A549 (cell line): ENCODE measurements at regions not wholly inside any gene's neighbourhood (a gene's known extent, or its start where the extent isn't known, plus 50 kb on each side); places are given as distances from the start of the nearest gene placed in this dataset.
A peak's percentile ranks its signal among the peaks of the same experiment; 100 is the strongest.

ENCODE experiments used
- ATAC-seq, 2 experiments: fragments of 200-7000 bp in 1 of 2; fragments of >200 bp in 1 of 2; cut with Nextera tagmentation in 1 of 2; cut with Tn5 transposase in 1 of 2; 3 replicates each; pipeline versions ENCODE4 v1.8.0 to v1.9.1; 2018 to 2020; ENCODE audit warnings: mild to moderate bottlenecking in 1 of 2, moderate library complexity in 1 of 2
- CTCF ChIA-PET: fragments of 300-600 bp; sonication (Branson Sonifier 250); formaldehyde crosslinking; extraction: SDS; loops from one replicate; lab custom pipeline; 2021; ENCODE audit warnings: antibody characterized with exemption, inconsistent platforms; lab: Yijun Ruan, JAX
- POLR2A ChIA-PET: fragments of 350-600 bp; formaldehyde crosslinking; extraction: SDS; loops from one replicate; lab custom pipeline; 2021; ENCODE audit warnings: antibody characterized with exemption, inconsistent platforms; lab: Yijun Ruan, JAX
- DNase-seq, 2 experiments: peaks; one replicate each; pipeline versions ENCODE4 v3.0.0 to v3.0.0-alpha.2; 2011 to 2016; ENCODE audit warnings: low read depth in 1 of 2, low spot score in 1 of 2
- FAIRE-seq: peaks from 2 replicates; lab custom pipeline; 2011; peaks lifted over from hg19 to GRCh38; lab: Jason Lieb, UNC
- H3K27ac ChIP-seq, 2 experiments: fragments of >200 bp; sonication (Bioruptor Twin); formaldehyde crosslinking; 3 replicates each; pipeline ENCODE4 v1.5.1; 2016 to 2017
- H3K4me1 ChIP-seq: fragments of >200 bp; sonication (Bioruptor Twin); formaldehyde crosslinking; 3 replicates; pipeline ENCODE4 v1.6.1; 2016
- H3K4me2 ChIP-seq: fragments of >200 bp; sonication (Bioruptor Twin); formaldehyde crosslinking; 3 replicates; pipeline ENCODE4 v1.6.1; 2016
- H3K4me3 ChIP-seq: fragments of >200 bp; sonication (Bioruptor Twin); formaldehyde crosslinking; 3 replicates; pipeline ENCODE4 v1.5.1; 2016
- H3K9me3 ChIP-seq: fragments of >200 bp; sonication (Bioruptor Twin); formaldehyde crosslinking; 3 replicates; pipeline ENCODE4 v1.6.1; 2016
- EP300 ChIP-seq, 2 experiments: fragments of >200 bp; sonication (Bioruptor Twin); formaldehyde crosslinking; IDR thresholded peaks; 2 replicates in 1 of 2; 3 replicates in 1 of 2; pipeline ENCODE4 v1.6.1; 2016 to 2017
- FOSB ChIP-seq: fragments of 250-450 bp; sonication (Bioruptor Pico); IDR thresholded peaks from 2 replicates; pipeline ENCODE4 v1.5.0; 2020; ENCODE audit warnings: mild to moderate bottlenecking, moderate library complexity
- HDAC2 ChIP-seq: fragments of 200-600 bp; sonication (generic); IDR thresholded peaks from 2 replicates; pipeline ENCODE4 v1.6.1; 2016
- HEYL ChIP-seq: fragments of 250-450 bp; sonication (Bioruptor Pico); IDR thresholded peaks from 2 replicates; pipeline ENCODE4 v1.8.0; 2021; ENCODE audit warnings: mild to moderate bottlenecking, moderate library complexity
- HOXB13 ChIP-seq: fragments of 250-450 bp; sonication (Bioruptor Pico); IDR thresholded peaks from 2 replicates; pipeline ENCODE4 v1.5.0; 2020; ENCODE audit warnings: low read depth, mild to moderate bottlenecking, moderate library complexity
- KDM5A ChIP-seq: fragments of 200-600 bp; sonication (generic); IDR thresholded peaks from 2 replicates; pipeline ENCODE4 v1.6.1; 2016; ENCODE audit warnings: antibody characterized with exemption, mild to moderate bottlenecking
- MAZ ChIP-seq: fragments of 150-350 bp; IDR thresholded peaks from 2 replicates; pipeline ENCODE4 v1.6.1; 2014; ENCODE audit warnings: antibody characterized with exemption, low read depth, low read length, borderline replicate concordance
- MYC ChIP-seq: IDR thresholded peaks from 2 replicates; pipeline ENCODE4 v1.6.1; 2012; ENCODE audit warnings: mild to moderate bottlenecking, inconsistent platforms, low read length, improper control_type of control experiment, borderline replicate concordance
- NR3C1 ChIP-seq: fragments of >200 bp; sonication (Bioruptor Twin); formaldehyde crosslinking; IDR thresholded peaks from 3 replicates; pipeline ENCODE4 v1.6.1; 2017
- POLR2AphosphoS2 ChIP-seq: conservative IDR thresholded peaks from 2 replicates; pipeline ENCODE4 v1.6.1; 2012; ENCODE audit warnings: low read length, improper control_type of control experiment, inconsistent platforms
- SMC3 ChIP-seq: fragments of >200 bp; sonication (Bioruptor Twin); formaldehyde crosslinking; IDR thresholded peaks from 3 replicates; pipeline ENCODE4 v1.6.1; 2018; ENCODE audit warnings: inconsistent platforms
- SREBF2 ChIP-seq: fragments of 450-650 bp; IDR thresholded peaks from 2 replicates; pipeline ENCODE4 v1.6.1; 2014; ENCODE audit warnings: mild to moderate bottlenecking, moderate library complexity
- TP53 ChIP-seq: fragments of 250-450 bp; sonication (Bioruptor Pico); IDR thresholded peaks from 2 replicates; pipeline ENCODE4 v1.5.0; 2021; ENCODE audit warnings: mild to moderate bottlenecking, moderate library complexity
- ZC3H11A ChIP-seq: fragments of 450-650 bp; IDR thresholded peaks from 2 replicates; pipeline ENCODE4 v1.6.1; 2014; ENCODE audit warnings: antibody characterized with exemption, mild to moderate bottlenecking
- ZFP36 ChIP-seq: fragments of 450-650 bp; IDR thresholded peaks from 2 replicates; pipeline ENCODE4 v1.6.1; 2014; ENCODE audit warnings: borderline replicate concordance; ENCODE audit not compliant: partially characterized antibody
- ZNF302 ChIP-seq: fragments of 250-450 bp; sonication (Bioruptor Pico); IDR thresholded peaks from 2 replicates; pipeline ENCODE4 v1.9.0; 2021; ENCODE audit warnings: inconsistent platforms, mild to moderate bottlenecking, moderate library complexity
- ZSCAN20 ChIP-seq: fragments of 250-450 bp; sonication (Bioruptor Pico); IDR thresholded peaks from 2 replicates; pipeline ENCODE4 v1.8.0; 2022; ENCODE audit warnings: mild to moderate bottlenecking, moderate library complexity
- WGBS: methylation state at CpG from one replicate; pipeline ENCODE4 v1.1.6; 2017; ENCODE audit errors: missing lambda C conversion rate; 5-methylcytosine and 5-hydroxymethylcytosine counted together
- TF ChIP-seq, protein P1 (sequence below): fragments of 150-350 bp; IDR thresholded peaks from 2 replicates; pipeline ENCODE4 v1.6.1; 2014; ENCODE audit warnings: low read depth, mild to moderate bottlenecking, low read length
- TF ChIP-seq, protein P2 (sequence below): IDR thresholded peaks from 2 replicates; pipeline ENCODE4 v1.6.1; 2012

DNA sequence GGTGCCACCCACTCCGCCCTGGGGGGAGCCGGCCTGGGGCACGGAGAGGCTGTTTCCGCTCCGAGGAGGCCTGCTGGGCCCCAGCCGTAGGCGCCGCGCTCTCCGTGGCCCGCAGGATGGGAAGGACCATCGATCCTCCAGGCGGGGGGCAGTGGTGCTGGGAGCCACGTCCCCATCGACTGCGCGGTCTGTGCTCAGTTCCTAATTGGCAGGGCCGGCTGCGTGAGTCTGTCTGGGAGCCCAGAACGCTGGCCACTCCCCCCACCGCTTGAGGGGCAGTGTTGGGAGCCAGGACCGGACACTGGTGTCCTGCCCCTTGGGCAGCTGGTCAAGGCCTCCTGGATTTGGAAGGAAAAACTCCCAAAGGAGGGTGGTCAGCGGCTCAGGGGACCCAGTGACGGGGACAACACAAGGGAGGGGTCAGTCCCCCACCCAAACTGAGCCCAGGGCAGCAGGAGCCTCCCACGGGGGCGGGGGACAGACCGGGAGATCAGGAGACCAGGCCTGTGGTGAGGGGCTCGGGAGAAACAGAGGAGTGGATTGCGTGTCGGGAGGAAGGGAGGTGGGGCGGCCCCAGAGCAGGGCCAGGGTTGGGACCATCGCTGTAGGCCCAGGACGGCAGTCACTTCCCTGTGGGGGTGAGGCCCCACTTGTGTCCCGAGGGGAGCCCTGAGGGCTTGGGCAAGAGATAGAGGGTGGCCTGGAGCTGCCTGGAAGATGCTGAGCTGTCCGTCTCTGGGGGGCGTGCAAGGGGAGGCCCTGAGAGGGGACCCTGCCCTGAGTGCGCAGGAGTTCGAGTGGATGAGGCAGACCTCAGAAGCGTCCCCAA, 89.0 kb downstream of the UNCX start:
- H3K27ac ChIP-seq, result no peak overlapping the region
- no peak overlapping the region for H3K4me2 ChIP-seq
- H3K9me3 ChIP-seq, result no peaks in the 10 kb centered on the region
- FAIRE-seq, result no peak
- ChIA-PET POLR2A (no interaction called here), CTCF (no interaction called here)
- peak in 1 of 2 experiments; percentile 21; a peak in 3 of 6 replicates for ATAC-seq
- no peaks in the 10 kb centered on the region for H3K4me1 ChIP-seq
- TF ChIP-seq, protein P1, sequence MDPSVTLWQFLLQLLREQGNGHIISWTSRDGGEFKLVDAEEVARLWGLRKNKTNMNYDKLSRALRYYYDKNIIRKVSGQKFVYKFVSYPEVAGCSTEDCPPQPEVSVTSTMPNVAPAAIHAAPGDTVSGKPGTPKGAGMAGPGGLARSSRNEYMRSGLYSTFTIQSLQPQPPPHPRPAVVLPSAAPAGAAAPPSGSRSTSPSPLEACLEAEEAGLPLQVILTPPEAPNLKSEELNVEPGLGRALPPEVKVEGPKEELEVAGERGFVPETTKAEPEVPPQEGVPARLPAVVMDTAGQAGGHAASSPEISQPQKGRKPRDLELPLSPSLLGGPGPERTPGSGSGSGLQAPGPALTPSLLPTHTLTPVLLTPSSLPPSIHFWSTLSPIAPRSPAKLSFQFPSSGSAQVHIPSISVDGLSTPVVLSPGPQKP, result no peak
- TF ChIP-seq ZNF302 (CRISPR knock-in tag) (no peak), HEYL (CRISPR knock-in tag) (no peak), ZC3H11A (no peak), TP53 (CRISPR knock-in tag) (no peak), ZFP36 (no peak), KDM5A (no peak), SREBF2 (no peak), FOSB (CRISPR knock-in tag) (no peak), HDAC2 (no peak), SMC3 (no peak), EP300 (IDR thresholded peaks at IDR 0.05) (no peak), MAZ (no peak), HOXB13 (CRISPR knock-in tag) (no peak), POLR2AphosphoS2 (no peak)
- TF ChIP-seq, protein P2, sequence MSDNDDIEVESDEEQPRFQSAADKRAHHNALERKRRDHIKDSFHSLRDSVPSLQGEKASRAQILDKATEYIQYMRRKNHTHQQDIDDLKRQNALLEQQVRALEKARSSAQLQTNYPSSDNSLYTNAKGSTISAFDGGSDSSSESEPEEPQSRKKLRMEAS, result no peak
- no peak for DNase-seq
- no peak overlapping the region for H3K4me3 ChIP-seq
- WGBS, result 61% methylated on average over 19 of the region's 39 CpGs

DNA sequence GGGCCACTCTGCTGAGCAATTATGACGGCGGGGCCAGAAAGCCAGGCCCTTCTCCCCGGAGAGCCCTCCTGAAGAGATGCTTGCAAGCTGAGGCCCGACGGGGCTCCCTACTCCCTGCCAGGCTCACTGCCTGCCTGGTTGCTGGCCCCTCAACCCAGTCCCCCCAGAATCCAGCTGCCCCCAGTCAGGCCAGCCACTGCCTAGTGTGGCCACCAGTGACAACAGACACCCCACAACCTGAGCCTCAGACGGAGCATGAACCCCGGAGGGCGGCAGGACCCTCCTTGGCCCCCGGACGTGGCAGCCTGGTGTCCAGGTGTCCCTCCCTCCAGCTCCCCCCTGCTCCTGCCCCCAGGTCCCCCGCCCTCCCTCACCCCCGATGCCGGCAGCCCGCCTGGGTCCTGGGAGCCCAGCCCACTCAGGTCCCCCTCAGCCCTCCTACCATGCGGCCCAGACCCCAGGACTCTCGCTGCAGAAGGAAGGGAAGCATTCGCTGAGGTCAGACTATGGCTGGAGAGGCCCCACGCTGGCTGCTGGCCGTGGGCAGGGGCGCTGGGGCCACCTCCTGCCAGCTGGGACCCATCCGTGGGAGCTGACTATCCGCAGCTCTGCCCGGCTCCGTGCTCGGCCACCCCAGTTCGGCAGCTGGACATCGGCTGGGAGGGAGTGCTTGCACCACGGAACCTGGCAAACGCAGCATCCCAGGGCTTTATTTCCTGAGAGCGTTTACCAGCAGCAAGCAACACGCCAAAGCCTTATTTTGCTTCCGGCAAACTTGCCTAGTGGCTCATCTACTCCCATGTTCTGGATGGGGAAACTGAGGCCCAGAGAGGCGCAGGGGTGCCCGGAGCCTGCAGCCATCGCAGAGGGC, 89.8 kb downstream of the UNCX start:
- CTCF ChIA-PET, result no interaction called here
- no peak overlapping the region for H3K4me3 ChIP-seq
- WGBS, result 53% methylated on average over 10 of the region's 35 CpGs
- DNase-seq (no peak), FAIRE-seq (no peak)
- no peaks in the 10 kb centered on the region for H3K4me1 ChIP-seq
- H3K9me3 ChIP-seq, result no peaks in the 10 kb centered on the region
- POLR2A ChIA-PET, result no interaction called here
- H3K27ac ChIP-seq, result no peak overlapping the region
- H3K4me2 ChIP-seq, result no peak overlapping the region
- TF ChIP-seq ZSCAN20 (CRISPR knock-in tag), result no peak
- no peak for TF ChIP-seq NR3C1
- no peak for TF ChIP-seq HEYL (CRISPR knock-in tag)
- TF ChIP-seq, all 56 proteins: peak for 0
- peak; percentile 15 to 19; a peak in 3 of 6 replicates for ATAC-seq

DNA sequence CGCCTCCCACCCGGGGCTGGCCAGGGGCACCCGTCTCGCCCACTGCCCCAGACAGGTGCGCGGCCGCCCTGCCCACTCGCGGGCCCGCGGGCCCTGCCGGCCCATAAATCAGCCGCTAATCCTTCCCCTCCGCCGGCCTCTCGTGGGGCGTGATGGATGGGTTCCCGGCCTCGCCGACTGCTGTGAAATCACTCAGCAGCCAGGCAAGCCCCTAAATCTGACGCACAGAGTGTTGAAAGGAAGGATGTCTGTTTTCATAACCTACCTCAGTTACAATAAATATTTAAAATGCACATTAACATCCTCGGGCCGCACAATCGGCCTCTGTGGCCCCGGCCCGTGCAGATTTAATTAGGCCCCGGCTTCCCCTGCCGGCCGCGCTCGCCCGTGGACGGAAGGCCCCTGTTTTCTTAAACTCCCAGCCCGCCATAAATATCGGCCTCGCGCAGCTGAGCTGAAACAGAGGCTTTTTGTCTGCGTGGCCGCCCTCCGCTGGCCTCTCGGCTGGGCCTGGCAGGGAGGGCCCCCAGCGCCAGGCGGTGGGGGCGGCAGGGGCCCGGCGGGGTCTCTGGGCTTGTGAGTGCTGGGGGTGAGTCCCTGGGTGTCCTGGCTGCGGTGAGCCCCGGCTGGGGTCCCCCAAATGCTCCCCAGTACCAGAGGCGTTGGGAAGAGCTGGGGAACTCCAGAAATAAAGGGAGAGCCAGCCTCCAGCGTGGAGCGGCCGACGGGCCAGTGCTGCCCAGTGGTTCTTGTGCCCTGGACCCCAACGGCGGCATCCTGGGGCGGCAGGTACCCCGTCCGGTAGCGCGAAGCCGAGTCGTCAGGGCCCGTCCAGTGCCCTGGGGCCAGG, 90.7 kb downstream of the UNCX start:
- Histone ChIP-seq H3K9me3 (no peaks in the 10 kb centered on the region), H3K4me2 (no peak overlapping the region), H3K4me3 (no peak overlapping the region), H3K27ac (no peak overlapping the region), H3K4me1 (no peaks in the 10 kb centered on the region)
- ChIA-PET POLR2A (no interaction called here), CTCF (no interaction called here)
- TF ChIP-seq MAZ, result no peak
- no peak for TF ChIP-seq POLR2AphosphoS2
- TF ChIP-seq MYC, result no peak
- ATAC-seq, result no peak
- 67% methylated on average over 44 of the region's 63 CpGs for WGBS
- DNase-seq, result no peak
- FAIRE-seq, result no peak
